HepG2 (cell line): ENCODE measurements at regions not wholly inside any gene's neighbourhood (a gene's known extent, or its start where the extent isn't known, plus 50 kb on each side); places are given as distances from the start of the nearest gene placed in this dataset.

ENCODE experiments used
- ATRX ChIP-seq: sonication (generic); formaldehyde crosslinking; IDR thresholded peaks from 2 replicates; pipeline ENCODE4 v1.4.0; 2020; ENCODE audit warnings: missing genetic modification reagents, borderline replicate concordance
- FOXK1 ChIP-seq: sonication (generic); formaldehyde crosslinking; IDR thresholded peaks from 2 replicates; pipeline ENCODE4 v1.4.0; 2020; ENCODE audit warnings: low read depth, missing genetic modification reagents, borderline replicate concordance
- FOXP1 ChIP-seq, 2 experiments: fragments of 450-650 bp in 1 of 2; IDR thresholded peaks; 2 replicates each; pipeline ENCODE4 v1.6.1; 2017 to 2018; ENCODE audit warnings: antibody characterized with exemption in 1 of 2
- KLF16 ChIP-seq, 2 experiments: sonication (generic) in 1 of 2; formaldehyde crosslinking in 1 of 2; IDR thresholded peaks; 2 replicates each; pipeline versions ENCODE4 v1.6.1 to v1.8.0; 2016 to 2023; ENCODE audit warnings: missing genetic modification reagents in 2 of 2, missing compliant biosample characterization in 1 of 2
- NFIB ChIP-seq: sonication (generic); formaldehyde crosslinking; IDR thresholded peaks from 2 replicates; pipeline ENCODE4 v1.9.0; 2021; ENCODE audit warnings: missing genetic modification reagents, mild to moderate bottlenecking, borderline replicate concordance
- RERE ChIP-seq: IDR thresholded peaks from 2 replicates; pipeline ENCODE4 v1.6.1; 2016; ENCODE audit warnings: low read depth, missing genetic modification reagents, missing compliant biosample characterization
- TARDBP ChIP-seq: sonication (generic); formaldehyde crosslinking; IDR thresholded peaks from 2 replicates; pipeline ENCODE4 v1.8.0; 2022; ENCODE audit warnings: mild to moderate bottlenecking, missing genetic modification reagents
- ZFP62 ChIP-seq: sonication (generic); formaldehyde crosslinking; IDR thresholded peaks from 2 replicates; pipeline ENCODE4 v1.4.0; 2020; ENCODE audit warnings: missing genetic modification reagents
- TF ChIP-seq, protein P1 (sequence below): sonication (generic); formaldehyde crosslinking; IDR thresholded peaks from 2 replicates; pipeline ENCODE4 v1.9.0; 2021; ENCODE audit warnings: missing genetic modification reagents, borderline replicate concordance

DNA sequence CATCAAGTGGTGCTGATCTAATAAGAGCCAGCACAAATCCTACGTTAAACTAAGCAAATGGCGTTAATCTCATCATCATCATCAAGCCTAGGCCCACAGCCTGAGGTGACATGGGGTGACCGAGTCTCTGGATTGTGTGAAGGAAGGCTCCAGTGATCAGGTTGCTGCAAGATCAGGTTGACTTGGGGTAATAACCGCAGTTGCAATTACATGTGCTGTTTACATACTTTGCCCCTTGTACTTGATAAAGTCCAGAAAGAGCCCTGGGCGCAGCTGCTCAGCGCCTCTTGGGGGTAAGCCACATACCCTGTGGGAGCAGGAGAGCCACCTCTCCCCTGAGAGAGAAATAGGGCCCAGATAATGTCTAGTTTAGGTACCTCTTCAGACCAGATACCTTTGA, 228.1 kb downstream of the WDR11 start (continued):
- no peak for TF ChIP-seq RERE
- TF ChIP-seq, protein P1, sequence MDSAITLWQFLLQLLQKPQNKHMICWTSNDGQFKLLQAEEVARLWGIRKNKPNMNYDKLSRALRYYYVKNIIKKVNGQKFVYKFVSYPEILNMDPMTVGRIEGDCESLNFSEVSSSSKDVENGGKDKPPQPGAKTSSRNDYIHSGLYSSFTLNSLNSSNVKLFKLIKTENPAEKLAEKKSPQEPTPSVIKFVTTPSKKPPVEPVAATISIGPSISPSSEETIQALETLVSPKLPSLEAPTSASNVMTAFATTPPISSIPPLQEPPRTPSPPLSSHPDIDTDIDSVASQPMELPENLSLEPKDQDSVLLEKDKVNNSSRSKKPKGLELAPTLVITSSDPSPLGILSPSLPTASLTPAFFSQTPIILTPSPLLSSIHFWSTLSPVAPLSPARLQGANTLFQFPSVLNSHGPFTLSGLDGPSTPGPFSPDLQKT = no peak
- no peak for TF ChIP-seq KLF16 (CRISPR knock-in tag; IDR thresholded peaks at IDR 0.05)
- no peak for TF ChIP-seq NFIB (CRISPR knock-in tag)
- TF ChIP-seq TARDBP (CRISPR knock-in tag) = no peak
- TF ChIP-seq FOXK1 (CRISPR knock-in tag) = no peak
- TF ChIP-seq FOXP1 (IDR thresholded peaks at IDR 0.05) = no peak
- no peak for TF ChIP-seq FOXP1 (CRISPR knock-in tag; IDR thresholded peaks at IDR 0.05)
- no peak for TF ChIP-seq ZFP62 (CRISPR knock-in tag)
- TF ChIP-seq ATRX (CRISPR knock-in tag) = no peak
